ENCODE measurements at regions not wholly inside any gene's neighbourhood (a gene's known extent, or its start where the extent isn't known, plus 50 kb on each side); places are given as distances from the start of the nearest gene placed in this dataset.

- Histone ChIP-seq H3K36me3 (ENCODE audit: insufficient read depth, low read length) (no peaks in the 10 kb centered on the region), H3K27ac (ENCODE audit: low read depth in 1 of 2, low read length in 2 of 2) (no peak overlapping the region), H3K4me1 (ENCODE audit: insufficient read depth, low read length) (no peaks in the 10 kb centered on the region), H3K4me3 (ENCODE audit: low read length) (no peak overlapping the region), H3K27me3 (ENCODE audit: control insufficient read depth in 1 of 2, insufficient read depth in 2 of 2, low read length in 2 of 2) (no peaks in the 10 kb centered on the region), H3K9me3 (ENCODE audit: control insufficient read depth in 1 of 2, insufficient read depth in 1 of 2, low read length in 2 of 2) (peaks cover 0 to 4% of the 10 kb centered on the region in 2 experiments)
- ChIA-PET POLR2A (no interaction called here), CTCF (no interaction called here)
- H3K4me1 Mint-ChIP-seq (ENCODE audit: low read depth), result no peaks in the 10 kb centered on the region
- no peaks in the 10 kb centered on the region for H3K27me3 Mint-ChIP-seq
- no peak for TF ChIP-seq CTCF (IDR thresholded peaks at IDR 0.05)
- DNase-seq (no peak), ATAC-seq (ENCODE audit: poor library complexity) (no peak)
- H3K4me3 Mint-ChIP-seq, result no peak overlapping the region
- intact Hi-C loops (cut with DNase I, micrococcal nuclease), result no loop called here
- H3K9me3 Mint-ChIP-seq, result no peaks in the 10 kb centered on the region
- no peak overlapping the region for H3K27ac Mint-ChIP-seq
- H3K36me3 Mint-ChIP-seq (ENCODE audit: low read depth), result no peaks in the 10 kb centered on the region
These were observed 198.1 kb upstream of the LRIG3 start for GRCh38 chr12:59118356-59118755.

GRCh38 chr12:59115995-59116394 is 195.7 kb upstream of the LRIG3 start:
- no peaks in the 10 kb centered on the region for H3K27me3 Mint-ChIP-seq
- no peak overlapping the region for H3K27ac Mint-ChIP-seq
- H3K9me3 Mint-ChIP-seq, result no peaks in the 10 kb centered on the region
- Histone ChIP-seq H3K4me3 (ENCODE audit: low read length) (no peak overlapping the region), H3K27ac (ENCODE audit: low read depth in 1 of 2, low read length in 2 of 2) (no peak overlapping the region), H3K27me3 (ENCODE audit: control insufficient read depth in 1 of 2, insufficient read depth in 2 of 2, low read length in 2 of 2) (no peaks in the 10 kb centered on the region), H3K9me3 (ENCODE audit: control insufficient read depth in 1 of 2, insufficient read depth in 1 of 2, low read length in 2 of 2) (peaks cover 0 to 4% of the 10 kb centered on the region in 2 experiments), H3K36me3 (ENCODE audit: insufficient read depth, low read length) (no peaks in the 10 kb centered on the region), H3K4me1 (ENCODE audit: insufficient read depth, low read length) (no peaks in the 10 kb centered on the region)
- no peak for ATAC-seq (ENCODE audit: poor library complexity)
- H3K4me3 Mint-ChIP-seq, result no peak overlapping the region
- no peaks in the 10 kb centered on the region for H3K36me3 Mint-ChIP-seq (ENCODE audit: low read depth)
- intact Hi-C loops (cut with DNase I, micrococcal nuclease), result no loop called here
- POLR2A ChIA-PET, result no interaction called here
- CTCF ChIA-PET, result no interaction called here
- no peaks in the 10 kb centered on the region for H3K4me1 Mint-ChIP-seq (ENCODE audit: low read depth)
- TF ChIP-seq CTCF (IDR thresholded peaks at IDR 0.05), result no peak
- DNase-seq, result no peak

GRCh38 chr12:59115526-59115925 is 195.2 kb upstream of the LRIG3 start:
- intact Hi-C loops (cut with DNase I, micrococcal nuclease), result no loop called here
- Mint-ChIP-seq H3K36me3 (ENCODE audit: low read depth) (no peaks in the 10 kb centered on the region), H3K9me3 (no peaks in the 10 kb centered on the region), H3K27me3 (no peaks in the 10 kb centered on the region), H3K4me1 (ENCODE audit: low read depth) (no peaks in the 10 kb centered on the region), H3K27ac (no peak overlapping the region), H3K4me3 (no peak overlapping the region)
- no peak for ATAC-seq (ENCODE audit: poor library complexity)
- Histone ChIP-seq H3K4me1 (ENCODE audit: insufficient read depth, low read length) (no peaks in the 10 kb centered on the region), H3K9me3 (ENCODE audit: control insufficient read depth in 1 of 2, insufficient read depth in 1 of 2, low read length in 2 of 2) (peaks cover 0 to 4% of the 10 kb centered on the region in 2 experiments), H3K4me3 (ENCODE audit: low read length) (no peak overlapping the region), H3K27ac (ENCODE audit: low read depth in 1 of 2, low read length in 2 of 2) (no peak overlapping the region), H3K36me3 (ENCODE audit: insufficient read depth, low read length) (no peaks in the 10 kb centered on the region), H3K27me3 (ENCODE audit: control insufficient read depth in 1 of 2, insufficient read depth in 2 of 2, low read length in 2 of 2) (no peaks in the 10 kb centered on the region)
- ChIA-PET CTCF (no interaction called here), POLR2A (no interaction called here)
- no peak for TF ChIP-seq CTCF (IDR thresholded peaks at IDR 0.05)
- no peak for DNase-seq
